NCI-H82 (cell line): ENCODE measurements at regions not wholly inside any gene's neighbourhood (a gene's known extent, or its start where the extent isn't known, plus 50 kb on each side); places are given as distances from the start of the nearest gene placed in this dataset.
"Not testable (repeated sequence)": the region's sequence is repeated elsewhere in the genome, so short reads cannot be mapped to it uniquely, and the experiment has no call there.

ENCODE experiments used
- DNase-seq: peaks from one replicate; lab custom pipeline; 2025; lab: John Stamatoyannopoulos, UW

GRCh38 chr5:45893309-45893708, 197.1 kb upstream of the HCN1 start:
- no peak for DNase-seq

GRCh38 chr5:45890441-45891080, 194.4 kb upstream of the HCN1 start:
- not testable (repeated sequence) for DNase-seq

- peak; percentile 0 for DNase-seq
These were observed 166.6 kb upstream of the HCN1 start for GRCh38 chr5:45862763-45863162.

- DNase-seq, result peak; percentile 17
These were observed 151.7 kb upstream of the HCN1 start for GRCh38 chr5:45847877-45848276.

- DNase-seq, result no peak
These were observed 129.9 kb upstream of the HCN1 start for GRCh38 chr5:45826055-45826454.

- no peak for DNase-seq
These were observed 104.2 kb upstream of the HCN1 start for GRCh38 chr5:45800331-45800730.

GRCh38 chr5:45799388-45799787, 103.2 kb upstream of the HCN1 start:
- DNase-seq, result no peak

GRCh38 chr5:45796959-45797553, 100.9 kb upstream of the HCN1 start:
- DNase-seq, result peak; percentile 55

- peak; percentile 9 for DNase-seq
These were observed 99.3 kb upstream of the HCN1 start for GRCh38 chr5:45795458-45795857.

- DNase-seq, result no peak
These were observed 97.7 kb upstream of the HCN1 start for GRCh38 chr5:45793638-45794532.

- DNase-seq, result no peak
These were observed 83.9 kb upstream of the HCN1 start for GRCh38 chr5:45779874-45780671.

GRCh38 chr5:45774528-45774927, 78.3 kb upstream of the HCN1 start:
- peak; percentile 19 for DNase-seq

GRCh38 chr5:45772402-45772801, 76.2 kb upstream of the HCN1 start:
- DNase-seq, result no peak

- no peak for DNase-seq
These were observed 69.4 kb upstream of the HCN1 start for GRCh38 chr5:45765561-45765960.

- no peak for DNase-seq
These were observed 54.4 kb upstream of the HCN1 start for GRCh38 chr5:45750574-45750973.

- DNase-seq, result not testable (repeated sequence)
These were observed 52.3 kb upstream of the HCN1 start for GRCh38 chr5:45748511-45748910.
